Duodenal mucosa (tissue), 2 donors: ENCODE measurements at regions not wholly inside any gene's neighbourhood (a gene's known extent, or its start where the extent isn't known, plus 50 kb on each side); places are given as distances from the start of the nearest gene placed in this dataset.

ENCODE experiments used
- H3K27ac ChIP-seq: one replicate; pipeline ENCODE4 v1.7.0; 2013; ENCODE audit warnings: low read depth, low read length
- H3K27me3 ChIP-seq, 2 donors: one replicate each; pipeline ENCODE4 v1.7.0; 2013; ENCODE audit warnings: low read length in 2 of 2, control low read depth in 1 of 2; ENCODE audit not compliant: insufficient read depth in 2 of 2, control insufficient read depth in 1 of 2
- H3K36me3 ChIP-seq, 2 donors: one replicate each; pipeline ENCODE4 v1.7.0; 2013; ENCODE audit warnings: low read length in 2 of 2, control low read depth in 1 of 2; ENCODE audit not compliant: insufficient read depth in 2 of 2, control insufficient read depth in 1 of 2
- H3K4me1 ChIP-seq, 2 donors: one replicate each; pipeline ENCODE4 v1.7.0; 2013; ENCODE audit warnings: low read length in 2 of 2, control low read depth in 1 of 2; ENCODE audit not compliant: insufficient read depth in 2 of 2, control insufficient read depth in 1 of 2
- H3K4me3 ChIP-seq, 2 donors: one replicate each; pipeline ENCODE4 v1.7.0; 2013; ENCODE audit warnings: low read length in 2 of 2, low read depth in 1 of 2
- H3K9ac ChIP-seq, 2 donors: one replicate each; pipeline ENCODE4 v1.7.0; 2013; ENCODE audit warnings: low read length in 2 of 2, low read depth in 1 of 2
- H3K9me3 ChIP-seq, 2 donors: one replicate each; pipeline ENCODE4 v1.7.0; 2013; ENCODE audit warnings: low read length in 2 of 2, control low read depth in 1 of 2; ENCODE audit not compliant: control insufficient read depth in 1 of 2

GRCh38 chr3:29145360-29145759 lies 135.5 kb upstream of the RBMS3 start:
- no peak overlapping the region for H3K4me3 ChIP-seq
- no peaks in the 10 kb centered on the region for H3K9me3 ChIP-seq
- no peaks in the 10 kb centered on the region for H3K36me3 ChIP-seq
- H3K27ac ChIP-seq: no peak overlapping the region
- no peak overlapping the region for H3K9ac ChIP-seq
- H3K27me3 ChIP-seq: no peaks in the 10 kb centered on the region
- H3K4me1 ChIP-seq: no peaks in the 10 kb centered on the region

- no peaks in the 10 kb centered on the region for H3K36me3 ChIP-seq
- H3K27ac ChIP-seq: no peak overlapping the region
- H3K4me3 ChIP-seq: no peak overlapping the region
- no peaks in the 10 kb centered on the region for H3K9me3 ChIP-seq
- no peaks in the 10 kb centered on the region for H3K4me1 ChIP-seq
- H3K27me3 ChIP-seq: no peaks in the 10 kb centered on the region
- no peak overlapping the region for H3K9ac ChIP-seq
Observed at GRCh38 chr3:29152379-29152778, 128.5 kb upstream of the RBMS3 start.

- Histone ChIP-seq H3K27me3 (no peaks in the 10 kb centered on the region), H3K9me3 (no peaks in the 10 kb centered on the region), H3K27ac (no peak overlapping the region)
Observed at GRCh38 chr3:29153811-29154210, 127.1 kb upstream of the RBMS3 start.

GRCh38 chr3:29156086-29156715 lies 124.7 kb upstream of the RBMS3 start:
- Histone ChIP-seq H3K9me3 (no peaks in the 10 kb centered on the region), H3K9ac (no peak overlapping the region), H3K27ac (no peak overlapping the region), H3K4me3 (no peak overlapping the region), H3K27me3 (no peaks in the 10 kb centered on the region), H3K4me1 (no peaks in the 10 kb centered on the region), H3K36me3 (no peaks in the 10 kb centered on the region)

More at GRCh38 chr3:29153811-29154210, 127.1 kb upstream of the RBMS3 start:
- H3K4me3 ChIP-seq: no peak overlapping the region
- no peaks in the 10 kb centered on the region for H3K36me3 ChIP-seq
- no peak overlapping the region for H3K9ac ChIP-seq
- no peaks in the 10 kb centered on the region for H3K4me1 ChIP-seq

- Histone ChIP-seq H3K4me1 (no peaks in the 10 kb centered on the region), H3K9ac (no peak overlapping the region), H3K4me3 (no peak overlapping the region), H3K27me3 (no peaks in the 10 kb centered on the region), H3K9me3 (no peaks in the 10 kb centered on the region), H3K27ac (no peak overlapping the region), H3K36me3 (no peaks in the 10 kb centered on the region)
Observed at GRCh38 chr3:29164825-29165224, 116.0 kb upstream of the RBMS3 start.

- no peak overlapping the region for H3K27ac ChIP-seq
- no peak overlapping the region for H3K9ac ChIP-seq
- H3K9me3 ChIP-seq: no peaks in the 10 kb centered on the region
- no peaks in the 10 kb centered on the region for H3K36me3 ChIP-seq
- no peak overlapping the region for H3K4me3 ChIP-seq
- H3K27me3 ChIP-seq: no peaks in the 10 kb centered on the region
- no peaks in the 10 kb centered on the region for H3K4me1 ChIP-seq
Observed at GRCh38 chr3:29167180-29167579, 113.7 kb upstream of the RBMS3 start.

GRCh38 chr3:29168081-29168480 lies 112.8 kb upstream of the RBMS3 start:
- Histone ChIP-seq H3K27me3 (no peaks in the 10 kb centered on the region), H3K27ac (no peak overlapping the region), H3K36me3 (no peaks in the 10 kb centered on the region), H3K4me3 (no peak overlapping the region), H3K9ac (no peak overlapping the region), H3K9me3 (no peaks in the 10 kb centered on the region), H3K4me1 (no peaks in the 10 kb centered on the region)

- Histone ChIP-seq H3K27ac (no peak overlapping the region), H3K27me3 (no peaks in the 10 kb centered on the region), H3K36me3 (no peaks in the 10 kb centered on the region), H3K9me3 (no peaks in the 10 kb centered on the region), H3K4me1 (no peaks in the 10 kb centered on the region), H3K9ac (no peak overlapping the region), H3K4me3 (no peak overlapping the region)
Observed at GRCh38 chr3:29168696-29169095, 112.2 kb upstream of the RBMS3 start.

GRCh38 chr3:29169451-29169850 lies 111.4 kb upstream of the RBMS3 start:
- no peaks in the 10 kb centered on the region for H3K27me3 ChIP-seq
- no peaks in the 10 kb centered on the region for H3K9me3 ChIP-seq
- H3K4me3 ChIP-seq: no peak overlapping the region
- no peak overlapping the region for H3K9ac ChIP-seq
- H3K27ac ChIP-seq: no peak overlapping the region
- no peaks in the 10 kb centered on the region for H3K4me1 ChIP-seq
- H3K36me3 ChIP-seq: no peaks in the 10 kb centered on the region

- Histone ChIP-seq H3K27ac (no peak overlapping the region), H3K36me3 (no peaks in the 10 kb centered on the region), H3K27me3 (no peaks in the 10 kb centered on the region), H3K4me1 (no peaks in the 10 kb centered on the region), H3K4me3 (no peak overlapping the region), H3K9me3 (no peaks in the 10 kb centered on the region), H3K9ac (no peak overlapping the region)
Observed at GRCh38 chr3:29171043-29171990, 109.6 kb upstream of the RBMS3 start.
